Gastrocnemius medialis (tissue), 4 donors: ENCODE measurements at regions not wholly inside any gene's neighbourhood (a gene's known extent, or its start where the extent isn't known, plus 50 kb on each side); places are given as distances from the start of the nearest gene placed in this dataset.

Experiments
- ATAC-seq, 2 donors: fragments of 150-250 bp; one replicate each; pipeline ENCODE4 v1.9.1; 2016
- DNase-seq, 2 donors: peaks; one replicate each; pipeline ENCODE4 v3.0.0-alpha.2; 2019
- H3K27ac ChIP-seq, 4 donors: fragments of 200-600 bp; sonication (generic); 1 replicate in 1 of 4; 2 replicates in 3 of 4; pipeline ENCODE4 v1.5.1; 2016 to 2018; ENCODE audit warnings: mild to moderate bottlenecking in 2 of 4, moderate library complexity in 1 of 4
- H3K27me3 ChIP-seq, 3 donors: fragments of 200-600 bp; sonication (generic) in 2 of 3; 1 replicate in 1 of 3; 2 replicates in 2 of 3; pipeline versions ENCODE4 v1.5.1 to v1.6.0; 2016 to 2019; ENCODE audit warnings: mild to moderate bottlenecking in 1 of 3, moderate library complexity in 1 of 3
- H3K36me3 ChIP-seq, 2 donors: fragments of 200-600 bp; sonication (generic) in 1 of 2; one replicate each; pipeline ENCODE4 v1.5.1; 2017 to 2018
- H3K4me1 ChIP-seq, 2 donors: fragments of 200-600 bp; sonication (generic) in 1 of 2; one replicate each; pipeline ENCODE4 v1.5.1; 2016 to 2017; ENCODE audit warnings: mild to moderate bottlenecking in 2 of 2
- H3K4me3 ChIP-seq, 4 donors: fragments of 200-600 bp; sonication (generic) in 3 of 4; 1 replicate in 1 of 4; 2 replicates in 3 of 4; pipeline ENCODE4 v1.5.1; 2016 to 2019; ENCODE audit warnings: mild to moderate bottlenecking in 2 of 4
- H3K9me3 ChIP-seq, 3 donors: fragments of 200-600 bp; sonication (generic) in 2 of 3; 1 replicate in 1 of 3; 2 replicates in 2 of 3; pipeline ENCODE4 v1.5.1; 2016 to 2019
- POLR2A ChIP-seq, 2 donors: fragments of 450-650 bp; IDR thresholded peaks; one replicate each; pipeline ENCODE4 v1.6.1; 2017; ENCODE audit warnings: antibody characterized with exemption in 2 of 2, mild to moderate bottlenecking in 2 of 2, moderate library complexity in 2 of 2
- in situ Hi-C, 4 donors: fragments of 200-750 bp; cut with MboI; loops; one replicate each; pipeline versions ENCODE4 v1.15.0 to v1.8.0; 2017; ENCODE audit warnings: low sequenced_read_pairs in 4 of 4
- intact Hi-C: fragments of 100-400 bp; cut with DNase I; formaldehyde crosslinking; loops from one replicate; pipeline ENCODE4 v1.15.1; 2023; ENCODE audit warnings: low total_unique reads
- TF ChIP-seq, protein P1 (sequence below), 5 experiments: fragments of 450-650 bp in 3 of 5; fragments of 200-600 bp in 2 of 5; sonication (generic) in 2 of 5; IDR thresholded peaks in 4 of 5; conservative IDR thresholded peaks in 1 of 5; 1 replicate in 4 of 5; 2 replicates in 1 of 5; pipeline ENCODE4 v1.5.1; 2016 to 2019; ENCODE audit warnings: antibody characterized with exemption in 5 of 5, mild to moderate bottlenecking in 3 of 5, moderate library complexity in 3 of 5

DNA sequence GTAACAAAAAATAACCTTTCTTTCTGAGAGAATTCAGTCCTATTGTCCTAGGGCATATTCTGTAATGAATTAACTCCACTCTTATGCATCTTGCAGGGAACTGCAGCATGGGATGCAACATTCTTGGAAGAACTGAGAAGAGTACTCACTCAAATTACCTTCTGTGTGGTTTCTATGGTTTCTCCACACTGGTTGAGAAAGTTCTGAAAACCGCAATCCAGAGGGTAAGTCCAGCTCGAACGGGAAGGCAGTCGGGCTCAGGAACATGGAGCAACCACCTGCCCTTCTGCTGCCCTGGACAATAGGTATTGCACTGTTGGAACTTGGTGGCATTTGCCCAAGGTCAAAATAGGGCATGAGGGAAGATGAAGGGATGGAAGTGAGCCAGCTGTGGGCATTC lies 59.6 kb upstream of the CDK13 start:
- no peaks in the 10 kb centered on the region for H3K27me3 ChIP-seq
- no peak for DNase-seq
- no peaks in the 10 kb centered on the region for H3K36me3 ChIP-seq
- intact Hi-C loops = no loop called here
- TF ChIP-seq, protein P1, sequence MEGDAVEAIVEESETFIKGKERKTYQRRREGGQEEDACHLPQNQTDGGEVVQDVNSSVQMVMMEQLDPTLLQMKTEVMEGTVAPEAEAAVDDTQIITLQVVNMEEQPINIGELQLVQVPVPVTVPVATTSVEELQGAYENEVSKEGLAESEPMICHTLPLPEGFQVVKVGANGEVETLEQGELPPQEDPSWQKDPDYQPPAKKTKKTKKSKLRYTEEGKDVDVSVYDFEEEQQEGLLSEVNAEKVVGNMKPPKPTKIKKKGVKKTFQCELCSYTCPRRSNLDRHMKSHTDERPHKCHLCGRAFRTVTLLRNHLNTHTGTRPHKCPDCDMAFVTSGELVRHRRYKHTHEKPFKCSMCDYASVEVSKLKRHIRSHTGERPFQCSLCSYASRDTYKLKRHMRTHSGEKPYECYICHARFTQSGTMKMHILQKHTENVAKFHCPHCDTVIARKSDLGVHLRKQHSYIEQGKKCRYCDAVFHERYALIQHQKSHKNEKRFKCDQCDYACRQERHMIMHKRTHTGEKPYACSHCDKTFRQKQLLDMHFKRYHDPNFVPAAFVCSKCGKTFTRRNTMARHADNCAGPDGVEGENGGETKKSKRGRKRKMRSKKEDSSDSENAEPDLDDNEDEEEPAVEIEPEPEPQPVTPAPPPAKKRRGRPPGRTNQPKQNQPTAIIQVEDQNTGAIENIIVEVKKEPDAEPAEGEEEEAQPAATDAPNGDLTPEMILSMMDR (IDR thresholded peaks at IDR 0.05 in 4 of 5, conservative IDR thresholded peaks at IDR 0.05 in 1 of 5) = no peak
- ATAC-seq = no peak
- H3K9me3 ChIP-seq = no peaks in the 10 kb centered on the region
- no peak overlapping the region for H3K4me3 ChIP-seq
- in situ Hi-C loops = loop anchor here in 1 of 4 donors (10.0 kb wide), 1 partner anchor 244 kb away; the partner anchor contains the start of genes MPLKIP and SUGCT
- H3K27ac ChIP-seq = no peak overlapping the region
- H3K4me1 ChIP-seq = no peaks in the 10 kb centered on the region

DNA sequence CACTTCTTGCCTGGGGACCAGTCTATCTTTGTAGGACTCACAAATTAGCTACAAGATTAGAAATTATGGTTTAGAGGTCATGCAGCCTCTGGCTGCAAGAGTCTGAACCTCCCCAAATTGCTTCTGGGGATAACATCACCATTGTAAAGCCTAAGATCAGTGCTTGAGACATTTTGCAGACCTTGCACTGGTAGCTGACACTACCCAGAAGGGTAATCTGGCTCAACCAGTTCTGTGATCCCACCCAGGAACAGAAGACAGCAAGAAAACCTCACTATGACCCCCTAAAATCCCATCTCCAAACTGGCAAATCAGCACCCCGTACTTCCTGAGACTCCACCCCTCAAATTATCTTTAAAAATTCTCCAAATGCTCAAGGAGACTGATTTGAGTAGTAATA lies 58.2 kb upstream of the CDK13 start:
- no peaks in the 10 kb centered on the region for H3K4me1 ChIP-seq
- no peak for ATAC-seq
- no peaks in the 10 kb centered on the region for H3K36me3 ChIP-seq
- no peak for DNase-seq
- intact Hi-C loops (no loop called here), in situ Hi-C loops (loop anchor here in 1 of 4 donors (10.0 kb wide), 1 partner anchor 243 kb away; the partner anchor contains the start of genes MPLKIP and SUGCT)
- no peak for TF ChIP-seq POLR2A (IDR thresholded peaks at IDR 0.05)
- TF ChIP-seq, protein P1 (IDR thresholded peaks at IDR 0.05 in 4 of 5, conservative IDR thresholded peaks at IDR 0.05 in 1 of 5) = no peak
- H3K9me3 ChIP-seq = no peaks in the 10 kb centered on the region
- no peak overlapping the region for H3K4me3 ChIP-seq
- no peaks in the 10 kb centered on the region for H3K27me3 ChIP-seq
- H3K27ac ChIP-seq = no peak overlapping the region

DNA sequence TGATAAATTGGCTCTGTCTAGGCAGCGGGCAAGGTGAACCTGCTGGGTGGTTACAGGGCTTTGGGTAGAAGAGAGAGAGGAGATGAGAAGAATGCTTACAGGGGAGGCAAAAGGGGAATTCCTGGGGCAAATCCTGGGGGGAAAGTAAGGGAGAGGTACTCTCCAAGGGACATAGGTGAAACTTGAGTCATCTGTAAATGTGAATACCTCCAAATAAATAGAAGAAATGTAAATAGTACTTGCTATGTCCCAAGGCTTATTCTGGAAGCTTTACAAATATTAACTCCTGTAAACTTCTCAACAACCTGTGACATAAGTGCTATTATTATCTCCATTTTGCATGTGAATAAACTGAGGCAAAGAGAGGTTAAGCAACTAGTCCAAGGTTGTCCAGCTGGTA lies 57.7 kb upstream of the CDK13 start:
- intact Hi-C loops (no loop called here), in situ Hi-C loops (loop anchor here in 1 of 4 donors (10.0 kb wide), 1 partner anchor 242 kb away; the partner anchor contains the start of genes MPLKIP and SUGCT)
- Histone ChIP-seq H3K27me3 (no peaks in the 10 kb centered on the region), H3K4me1 (no peaks in the 10 kb centered on the region), H3K27ac (no peak overlapping the region), H3K4me3 (no peak overlapping the region), H3K9me3 (no peaks in the 10 kb centered on the region), H3K36me3 (no peaks in the 10 kb centered on the region)
- DNase-seq (no peak), ATAC-seq (no peak)
- TF ChIP-seq, protein P1 (IDR thresholded peaks at IDR 0.05 in 4 of 5, conservative IDR thresholded peaks at IDR 0.05 in 1 of 5) = no peak
- no peak for TF ChIP-seq POLR2A (IDR thresholded peaks at IDR 0.05)

DNA sequence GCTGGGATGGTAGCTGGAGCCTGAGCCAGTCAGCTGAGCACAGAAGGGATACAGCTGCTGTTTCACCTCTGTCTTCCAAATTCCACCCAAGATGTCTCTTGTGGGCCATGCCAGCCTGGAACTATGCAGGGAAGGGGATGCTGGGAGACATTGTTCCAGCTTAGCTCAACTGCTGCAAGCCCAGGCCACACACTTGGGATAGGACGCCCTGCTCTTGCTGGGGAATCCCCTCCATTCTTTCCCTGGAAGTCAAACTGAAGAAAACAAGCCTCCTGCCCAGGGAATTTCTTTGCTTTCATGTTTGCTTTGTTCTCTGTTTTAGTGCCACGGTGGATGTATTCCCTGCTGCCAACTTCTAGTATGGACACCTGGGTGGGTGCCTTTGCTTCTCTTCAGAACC lies 55.2 kb upstream of the CDK13 start:
- peaks cover 0 to 3% of the 10 kb centered on the region in 2 donors for H3K4me1 ChIP-seq
- in situ Hi-C loops (loop anchor here (5.0 to 10.0 kb wide), 2 partner anchors 157 to 240 kb away; partner anchors contain the start of genes MPLKIP (in 1 of the 4) and SUGCT (in 1 of the 4)), intact Hi-C loops (no loop called here)
- no peaks in the 10 kb centered on the region for H3K36me3 ChIP-seq
- no peaks in the 10 kb centered on the region for H3K27me3 ChIP-seq
- no peak overlapping the region for H3K4me3 ChIP-seq
- DNase-seq (no peak), ATAC-seq (no peak)
- H3K27ac ChIP-seq = no peak overlapping the region
- no peak for TF ChIP-seq POLR2A (IDR thresholded peaks at IDR 0.05)
- TF ChIP-seq, protein P1 (IDR thresholded peaks at IDR 0.05 in 4 of 5, conservative IDR thresholded peaks at IDR 0.05 in 1 of 5) = no peak
- H3K9me3 ChIP-seq = no peaks in the 10 kb centered on the region

DNA sequence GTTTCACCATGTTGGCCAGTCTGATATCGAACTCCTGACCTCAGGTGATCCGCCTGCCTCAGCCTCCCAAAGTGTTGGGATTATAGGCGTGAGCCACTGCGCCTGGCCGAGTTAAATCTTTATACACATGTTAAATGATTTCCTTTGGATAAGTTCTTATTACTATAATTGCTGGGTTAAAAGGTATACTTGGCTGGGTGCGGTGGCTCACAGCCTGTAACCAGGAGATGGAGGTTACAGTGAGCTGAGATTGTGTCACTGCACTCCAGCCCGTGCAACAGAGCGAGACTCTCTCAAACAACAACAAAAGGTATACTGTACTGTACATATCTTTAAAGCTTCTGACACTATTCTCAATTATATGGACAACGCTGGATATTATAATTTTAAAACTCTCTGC lies 53.2 kb upstream of the CDK13 start:
- H3K36me3 ChIP-seq = no peaks in the 10 kb centered on the region
- no peaks in the 10 kb centered on the region for H3K27me3 ChIP-seq
- TF ChIP-seq, protein P1 (IDR thresholded peaks at IDR 0.05 in 4 of 5, conservative IDR thresholded peaks at IDR 0.05 in 1 of 5) = no peak
- no peak for TF ChIP-seq POLR2A (IDR thresholded peaks at IDR 0.05)
- in situ Hi-C loops (loop anchor here (5.0 to 10.0 kb wide), 2 partner anchors 155 to 238 kb away; partner anchors contain the start of genes MPLKIP (in 1 of the 4) and SUGCT (in 1 of the 4)), intact Hi-C loops (loop anchor here (1.0 kb wide), 3 partner anchors 51 to 237 kb away; partner anchors contain the start of gene MPLKIP)
- no peak for DNase-seq
- H3K4me3 ChIP-seq = peak overlapping the region; percentile 26 to 49 (median 36)
- H3K27ac ChIP-seq = no peak overlapping the region
- peaks cover 0 to 3% of the 10 kb centered on the region in 2 donors for H3K4me1 ChIP-seq
- H3K9me3 ChIP-seq = no peaks in the 10 kb centered on the region
- ATAC-seq = no peak
